B cell (primary cell): ENCODE measurements at regions not wholly inside any gene's neighbourhood (a gene's known extent, or its start where the extent isn't known, plus 50 kb on each side); places are given as distances from the start of the nearest gene placed in this dataset. TPM values are rescaled to one million over a fixed set of nuclear protein-coding genes. Genes with fewer than 3 reads are reported as not detected.

Experiments used
- ATAC-seq: fragments of 200-7000 bp; cut with Tn5 transposase; one replicate; pipeline ENCODE4 v1.10.0; 2021; ENCODE audit warnings: low read depth, mild to moderate bottlenecking, moderate number of reproducible peaks, moderate library complexity
- CTCF ChIA-PET: fragments of 350-600 bp; sonication (Branson Sonifier 250); formaldehyde crosslinking; loops from one replicate; lab custom pipeline; 2021; ENCODE audit warnings: antibody characterized with exemption, inconsistent platforms; lab: Charles Lee
- POLR2A ChIA-PET: fragments of 350-600 bp; sonication (Branson Sonifier 250); formaldehyde crosslinking; loops from one replicate; lab custom pipeline; 2021; ENCODE audit warnings: antibody characterized with exemption; lab: Charles Lee
- DNase-seq: peaks from one replicate; pipeline ENCODE4 v3.0.0; 2013
- H2AFZ ChIP-seq: 2 replicates; pipeline ENCODE4 v1.6.1; 2012; ENCODE audit warnings: mild to moderate bottlenecking, low read depth, low read length; ENCODE audit not compliant: insufficient read depth, poor library complexity, severe bottlenecking
- H3K27ac ChIP-seq, 2 donors: 1 replicate in 1 of 2; 2 replicates in 1 of 2; pipeline ENCODE4 v1.5.1; 2012 to 2013; ENCODE audit warnings: low read length in 2 of 2, mild to moderate bottlenecking in 2 of 2, moderate library complexity in 1 of 2
- H3K27me3 ChIP-seq, 4 experiments: fragments of 200-600 bp in 1 of 4; sonication (generic) in 1 of 4; replicated peaks in 1 of 4; 1 replicate in 2 of 4; 2 replicates in 2 of 4; pipeline versions ENCODE4 v1.6.1 to v1.7.0; 2013 to 2016; ENCODE audit warnings: low read length in 3 of 4, mild to moderate bottlenecking in 2 of 4, mixed read lengths in 1 of 4, moderate library complexity in 1 of 4; ENCODE audit not compliant: insufficient read depth in 4 of 4, control insufficient read depth in 3 of 4; ENCODE audit errors: control extremely low read depth in 1 of 4
- H3K36me3 ChIP-seq, 2 experiments: replicated peaks in 1 of 2; 1 replicate in 1 of 2; 2 replicates in 1 of 2; pipeline versions ENCODE4 v1.6.1 to v1.7.1; 2013; ENCODE audit warnings: low read length in 1 of 2; ENCODE audit not compliant: insufficient read depth in 2 of 2, control insufficient read depth in 1 of 2; ENCODE audit errors: control extremely low read depth in 1 of 2, extremely low read depth in 1 of 2
- H3K4me1 ChIP-seq, 2 donors: fragments of 200-600 bp in 1 of 2; sonication (generic) in 1 of 2; 1 replicate in 1 of 2; 2 replicates in 1 of 2; pipeline versions ENCODE4 v1.5.1 to v1.6.1; 2013 to 2017; ENCODE audit warnings: low read length in 2 of 2; ENCODE audit not compliant: control insufficient read depth in 2 of 2, insufficient read depth in 2 of 2
- H3K4me2 ChIP-seq: replicated peaks from 2 replicates; pipeline ENCODE3; 2012; ENCODE audit warnings: mild to moderate bottlenecking, low read depth, low read length; ENCODE audit not compliant: poor library complexity, severe bottlenecking
- H3K4me3 ChIP-seq, 5 experiments: fragments of 200-600 bp in 1 of 5; sonication (generic) in 1 of 5; 1 replicate in 3 of 5; 2 replicates in 2 of 5; pipeline versions ENCODE4 v1.5.1 to v1.7.0; 2011 to 2016; ENCODE audit warnings: low read length in 4 of 5, mild to moderate bottlenecking in 4 of 5, low read depth in 2 of 5, control low read depth in 1 of 5, moderate library complexity in 1 of 5; ENCODE audit not compliant: insufficient read depth in 1 of 5; ENCODE audit errors: control extremely low read depth in 1 of 5, extremely low read depth in 1 of 5
- H3K79me2 ChIP-seq: fragments of 200-600 bp; sonication (generic); one replicate; pipeline ENCODE4 v1.6.0; 2016; ENCODE audit warnings: low read length; ENCODE audit not compliant: control insufficient read depth, insufficient read depth
- H3K9ac ChIP-seq: fragments of 200-600 bp; sonication (generic); 2 replicates; pipeline ENCODE4 v1.6.1; 2017; ENCODE audit warnings: mild to moderate bottlenecking, low read length, moderate library complexity
- H3K9me3 ChIP-seq, 3 donors: one replicate each; pipeline versions ENCODE4 v1.6.1 to v1.7.1; 2013; ENCODE audit warnings: low read length in 2 of 3; ENCODE audit not compliant: control insufficient read depth in 2 of 3, insufficient read depth in 1 of 3; ENCODE audit errors: control extremely low read depth in 1 of 3
- H4K20me1 ChIP-seq: 2 replicates; pipeline ENCODE4 v1.6.0; 2012; ENCODE audit warnings: mild to moderate bottlenecking, low read length; ENCODE audit not compliant: insufficient read depth, control insufficient read depth, poor library complexity, severe bottlenecking
- H3K27ac Mint-ChIP-seq: one replicate; pipeline ENCODE4 v1.8.0; 2021; ENCODE audit warnings: mixed read lengths
- H3K27me3 Mint-ChIP-seq: one replicate; pipeline ENCODE4 v1.8.0; 2021; ENCODE audit warnings: mixed read lengths
- H3K4me1 Mint-ChIP-seq: one replicate; pipeline ENCODE4 v1.8.0; 2021; ENCODE audit warnings: mixed read lengths
- H3K4me3 Mint-ChIP-seq: one replicate; pipeline ENCODE4 v1.8.0; 2021; ENCODE audit warnings: mixed read lengths
- H3K9me3 Mint-ChIP-seq: one replicate; pipeline ENCODE4 v1.8.0; 2022; ENCODE audit warnings: mixed read lengths; ENCODE audit not compliant: insufficient read depth
- CTCF ChIP-seq: fragments of 200-600 bp; IDR thresholded peaks from one replicate; pipeline ENCODE4 v1.8.0; 2022; ENCODE audit warnings: antibody characterized with exemption, mild to moderate bottlenecking
- EZH2 ChIP-seq: IDR thresholded peaks from 2 replicates; pipeline ENCODE4 v1.6.1; 2012; ENCODE audit warnings: borderline replicate concordance, low read depth, mild to moderate bottlenecking, moderate library complexity, low read length; ENCODE audit not compliant: insufficient read depth, poor library complexity, severe bottlenecking
- WGBS: methylation state at CpG from one replicate; pipeline ENCODE4 v1.1.5; 2013; ENCODE audit warnings: missing lambda C conversion rate; ENCODE audit not compliant: insufficient coverage; 5-methylcytosine and 5-hydroxymethylcytosine counted together
- intact Hi-C: fragments of 100-400 bp; cut with micrococcal nuclease; formaldehyde crosslinking; loops from one replicate; pipeline ENCODE4 v1.10.0; 2022
- small RNA-seq: library from RNA; depleted of rRNA; stranded (forward); fragments of <200 nt; gene quantifications from one replicate; pipeline ENCODE3, GENCODE V24; 2012; ENCODE audit warnings: low replicate concordance, low read depth; ENCODE audit not compliant: insufficient read length

GRCh38 chr5:62256161-62257019, 49.6 kb upstream of the KIF2A start:
- Mint-ChIP-seq H3K4me3 (peak overlapping the region; percentile 51), H3K27ac (peak overlapping the region; percentile 82), H3K4me1 (peaks cover 11% of the 10 kb centered on the region), H3K9me3 (peaks cover 4% of the 10 kb centered on the region), H3K27me3 (no peaks in the 10 kb centered on the region)
- Histone ChIP-seq H3K9me3 (no peaks in the 10 kb centered on the region), H3K36me3 (no peaks in the 10 kb centered on the region), H3K9ac (peak overlapping the region; percentile 25), H3K79me2 (no peaks in the 10 kb centered on the region), H3K4me3 (no peak overlapping the region), H2AFZ (peak overlapping the region; percentile 75), H3K27ac (peak overlapping the region in 1 of 2 donors; percentile 34), H4K20me1 (no peaks in the 10 kb centered on the region), H3K4me2 (peak overlapping the region; percentile 20), H3K4me1 (peaks cover 9 to 10% of the 10 kb centered on the region in 2 donors), H3K27me3 (no peaks in the 10 kb centered on the region)
- ChIA-PET CTCF (no interaction called here), POLR2A (no interaction called here)
- intact Hi-C loops, result no loop called here
- DNase-seq (no peak), ATAC-seq (no peak)
- 68% methylated on average over 2 of the region's 8 CpGs for WGBS
- no peak for TF ChIP-seq CTCF
- no peak for TF ChIP-seq EZH2

Small RNA genes in the stretch of these regions (small RNA-seq; reads per million reads assigned to genes)
- gene RN7SKP157, result not detected
- gene RNU6-913P, result not detected
